ENCODE measurements at regions not wholly inside any gene's neighbourhood (a gene's known extent, or its start where the extent isn't known, plus 50 kb on each side); places are given as distances from the start of the nearest gene placed in this dataset.

DNA sequence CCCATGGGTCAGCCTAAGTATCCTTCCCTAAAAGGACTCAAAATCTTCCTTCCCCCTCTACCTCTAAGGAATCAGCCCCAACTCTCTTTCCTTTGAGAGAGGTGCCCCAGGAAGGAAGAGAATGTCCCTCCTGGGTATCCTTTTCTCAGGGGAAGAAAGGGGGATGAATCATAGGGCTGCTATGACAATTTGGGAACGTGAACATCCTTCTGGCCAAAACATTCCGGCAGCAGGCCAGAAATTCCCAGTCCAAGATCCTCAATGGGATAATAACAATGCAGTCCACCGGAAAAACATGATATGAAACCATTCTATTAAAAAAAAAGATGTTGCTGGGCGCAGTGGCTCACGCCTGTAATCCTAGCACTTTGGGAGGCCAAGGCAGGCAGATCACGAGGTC lies 50.8 kb upstream of the CACNA2D3 start:
- TF ChIP-seq, protein P1, sequence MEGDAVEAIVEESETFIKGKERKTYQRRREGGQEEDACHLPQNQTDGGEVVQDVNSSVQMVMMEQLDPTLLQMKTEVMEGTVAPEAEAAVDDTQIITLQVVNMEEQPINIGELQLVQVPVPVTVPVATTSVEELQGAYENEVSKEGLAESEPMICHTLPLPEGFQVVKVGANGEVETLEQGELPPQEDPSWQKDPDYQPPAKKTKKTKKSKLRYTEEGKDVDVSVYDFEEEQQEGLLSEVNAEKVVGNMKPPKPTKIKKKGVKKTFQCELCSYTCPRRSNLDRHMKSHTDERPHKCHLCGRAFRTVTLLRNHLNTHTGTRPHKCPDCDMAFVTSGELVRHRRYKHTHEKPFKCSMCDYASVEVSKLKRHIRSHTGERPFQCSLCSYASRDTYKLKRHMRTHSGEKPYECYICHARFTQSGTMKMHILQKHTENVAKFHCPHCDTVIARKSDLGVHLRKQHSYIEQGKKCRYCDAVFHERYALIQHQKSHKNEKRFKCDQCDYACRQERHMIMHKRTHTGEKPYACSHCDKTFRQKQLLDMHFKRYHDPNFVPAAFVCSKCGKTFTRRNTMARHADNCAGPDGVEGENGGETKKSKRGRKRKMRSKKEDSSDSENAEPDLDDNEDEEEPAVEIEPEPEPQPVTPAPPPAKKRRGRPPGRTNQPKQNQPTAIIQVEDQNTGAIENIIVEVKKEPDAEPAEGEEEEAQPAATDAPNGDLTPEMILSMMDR (IDR thresholded peaks at IDR 0.05): no peak
- TF ChIP-seq POLR2A (IDR thresholded peaks at IDR 0.05): no peak

Measured in thyroid gland (tissue), 4 donors.